Sigmoid colon (tissue), 6 donors: ENCODE measurements at regions not wholly inside any gene's neighbourhood (a gene's known extent, or its start where the extent isn't known, plus 50 kb on each side); places are given as distances from the start of the nearest gene placed in this dataset.

ENCODE experiments used
- DNase-seq: peaks from one replicate; pipeline ENCODE4 v3.0.0-alpha.2; 2019
- H3K27ac ChIP-seq, 4 donors: fragments of 200-600 bp; sonication (generic); one replicate each; pipeline ENCODE4 v1.5.1; 2016 to 2019; ENCODE audit warnings: mild to moderate bottlenecking in 1 of 4
- H3K27me3 ChIP-seq, 3 donors: fragments of 200-600 bp; sonication (generic); one replicate each; pipeline ENCODE4 v1.5.1; 2019; ENCODE audit warnings: mild to moderate bottlenecking in 1 of 3
- H3K36me3 ChIP-seq, 4 donors: fragments of 200-600 bp; sonication (generic); one replicate each; pipeline ENCODE4 v1.5.1; 2016 to 2019
- H3K4me1 ChIP-seq, 4 donors: fragments of 200-600 bp; sonication (generic); one replicate each; pipeline ENCODE4 v1.5.1; 2017 to 2019
- H3K4me3 ChIP-seq, 4 donors: fragments of 200-600 bp; sonication (generic); one replicate each; pipeline ENCODE4 v1.5.1; 2017 to 2019; ENCODE audit warnings: mild to moderate bottlenecking in 2 of 4, moderate library complexity in 1 of 4
- H3K9me3 ChIP-seq, 4 donors: fragments of 200-600 bp in 3 of 4; sonication (generic) in 3 of 4; one replicate each; pipeline versions ENCODE4 v1.5.1 to v1.6.1; 2013 to 2019
- EP300 ChIP-seq, 4 donors: sonication (generic); formaldehyde crosslinking; IDR thresholded peaks; one replicate each; pipeline ENCODE4 v1.6.1; 2017; ENCODE audit warnings: antibody characterized with exemption in 4 of 4
- POLR2A ChIP-seq, 2 donors: fragments of 450-650 bp; IDR thresholded peaks; one replicate each; pipeline ENCODE4 v1.6.1; 2016; ENCODE audit warnings: antibody characterized with exemption in 2 of 2, mild to moderate bottlenecking in 2 of 2, moderate library complexity in 2 of 2
- POLR2AphosphoS5 ChIP-seq, 4 donors: sonication (generic); formaldehyde crosslinking; IDR thresholded peaks; one replicate each; pipeline ENCODE4 v1.6.1; 2017; ENCODE audit warnings: antibody characterized with exemption in 4 of 4
- WGBS, 2 donors: extraction: QIAGEN DNeasy Blood & Tissue Kit; methylation state at CpG; one replicate each; pipeline ENCODE4 v1.1.7; 2013; 5-methylcytosine and 5-hydroxymethylcytosine counted together
- intact Hi-C: fragments of 100-400 bp; cut with DNase I; formaldehyde crosslinking; loops from one replicate; pipeline ENCODE4 v1.15.1; 2023
- TF ChIP-seq, protein P1 (sequence below), 4 experiments: fragments of 450-650 bp in 3 of 4; fragments of 200-600 bp in 1 of 4; IDR thresholded peaks; one replicate each; pipeline ENCODE4 v1.5.1; 2016 to 2019; ENCODE audit warnings: antibody characterized with exemption in 4 of 4, mild to moderate bottlenecking in 3 of 4, moderate library complexity in 2 of 4
- donor health status: healthy with polysubstance abuse.
- donor health status: healthy.

DNA sequence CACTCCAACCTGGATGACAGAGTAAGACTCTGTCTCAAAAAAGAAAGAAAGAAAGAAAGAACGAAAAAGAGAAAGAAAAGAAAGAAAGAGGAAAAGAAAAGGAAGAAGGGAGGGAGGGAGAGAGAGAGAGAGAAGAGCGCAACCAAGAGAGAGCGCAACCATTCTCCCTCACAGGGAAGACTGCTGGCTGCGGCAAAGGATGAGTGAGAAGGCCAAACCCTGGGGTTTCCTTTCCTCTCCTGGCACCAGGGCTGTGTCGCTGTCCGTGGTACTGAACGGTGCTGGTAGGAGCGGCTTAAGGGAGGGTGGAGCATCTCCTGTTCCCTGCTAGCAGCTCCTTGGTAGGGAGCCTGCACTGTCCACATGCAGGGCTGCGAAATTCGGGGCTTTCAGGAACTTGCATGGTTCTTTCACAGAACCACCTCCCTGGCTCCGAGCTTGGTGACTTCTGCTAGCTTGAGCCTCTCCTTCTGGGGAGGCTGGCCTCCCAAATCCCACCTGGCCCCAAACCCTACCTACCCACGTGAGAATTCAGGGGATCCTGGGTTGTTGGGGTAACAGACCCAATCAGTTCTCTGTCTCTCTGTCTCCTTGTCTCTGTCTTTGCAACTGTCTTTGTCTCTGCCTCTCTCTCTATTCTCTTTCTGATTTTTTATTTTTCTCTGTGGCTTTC lies 51.1 kb upstream of the ZNRF4 start:
- Histone ChIP-seq H3K27me3 (peaks cover 0 to 2% (median 0%) of the 10 kb centered on the region in 3 donors), H3K36me3 (no peaks in the 10 kb centered on the region), H3K27ac (no peak overlapping the region), H3K9me3 (peaks cover 0 to 2% (median 0%) of the 10 kb centered on the region in 4 donors), H3K4me1 (no peaks in the 10 kb centered on the region), H3K4me3 (no peak overlapping the region)
- DNase-seq: no peak
- TF ChIP-seq POLR2A (IDR thresholded peaks at IDR 0.05) (no peak), EP300 (IDR thresholded peaks at IDR 0.05) (no peak), POLR2AphosphoS5 (IDR thresholded peaks at IDR 0.05) (no peak)
- TF ChIP-seq, protein P1, sequence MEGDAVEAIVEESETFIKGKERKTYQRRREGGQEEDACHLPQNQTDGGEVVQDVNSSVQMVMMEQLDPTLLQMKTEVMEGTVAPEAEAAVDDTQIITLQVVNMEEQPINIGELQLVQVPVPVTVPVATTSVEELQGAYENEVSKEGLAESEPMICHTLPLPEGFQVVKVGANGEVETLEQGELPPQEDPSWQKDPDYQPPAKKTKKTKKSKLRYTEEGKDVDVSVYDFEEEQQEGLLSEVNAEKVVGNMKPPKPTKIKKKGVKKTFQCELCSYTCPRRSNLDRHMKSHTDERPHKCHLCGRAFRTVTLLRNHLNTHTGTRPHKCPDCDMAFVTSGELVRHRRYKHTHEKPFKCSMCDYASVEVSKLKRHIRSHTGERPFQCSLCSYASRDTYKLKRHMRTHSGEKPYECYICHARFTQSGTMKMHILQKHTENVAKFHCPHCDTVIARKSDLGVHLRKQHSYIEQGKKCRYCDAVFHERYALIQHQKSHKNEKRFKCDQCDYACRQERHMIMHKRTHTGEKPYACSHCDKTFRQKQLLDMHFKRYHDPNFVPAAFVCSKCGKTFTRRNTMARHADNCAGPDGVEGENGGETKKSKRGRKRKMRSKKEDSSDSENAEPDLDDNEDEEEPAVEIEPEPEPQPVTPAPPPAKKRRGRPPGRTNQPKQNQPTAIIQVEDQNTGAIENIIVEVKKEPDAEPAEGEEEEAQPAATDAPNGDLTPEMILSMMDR (IDR thresholded peaks at IDR 0.05): no peak
- intact Hi-C loops: no loop called here
- WGBS, 2 donors: 5 to 6% methylated on average over 12 of the region's 12 CpGs
